ENCODE measurements at regions not wholly inside any gene's neighbourhood (a gene's known extent, or its start where the extent isn't known, plus 50 kb on each side); places are given as distances from the start of the nearest gene placed in this dataset.
"Not testable (repeated sequence)": the region's sequence is repeated elsewhere in the genome, so short reads cannot be mapped to it uniquely, and the experiment has no call there.

DNA sequence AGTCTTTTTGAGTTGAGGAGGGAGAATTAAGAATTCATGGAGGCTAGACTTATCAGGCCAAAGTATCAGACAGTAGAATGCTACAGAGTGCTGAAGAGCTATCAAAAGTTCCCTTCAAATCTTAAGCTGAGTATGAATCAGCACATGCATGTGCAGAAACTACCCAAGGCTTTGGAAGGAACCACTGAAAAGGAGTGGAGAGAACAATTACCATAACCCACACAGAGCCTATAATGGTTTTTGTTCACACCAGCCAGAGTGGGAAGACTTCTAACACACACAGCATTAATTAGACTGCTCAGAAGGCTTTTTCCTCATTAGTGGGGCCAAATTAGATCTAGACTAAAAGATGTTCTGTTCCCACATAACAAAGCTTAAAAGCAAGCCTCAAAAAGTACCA, 83.7 kb upstream of the SLC6A11 start:
- peaks cover 17% of the 10 kb centered on the region for H3K9me3 ChIP-seq (ENCODE audit: insufficient read depth, low read depth, low read length)

DNA sequence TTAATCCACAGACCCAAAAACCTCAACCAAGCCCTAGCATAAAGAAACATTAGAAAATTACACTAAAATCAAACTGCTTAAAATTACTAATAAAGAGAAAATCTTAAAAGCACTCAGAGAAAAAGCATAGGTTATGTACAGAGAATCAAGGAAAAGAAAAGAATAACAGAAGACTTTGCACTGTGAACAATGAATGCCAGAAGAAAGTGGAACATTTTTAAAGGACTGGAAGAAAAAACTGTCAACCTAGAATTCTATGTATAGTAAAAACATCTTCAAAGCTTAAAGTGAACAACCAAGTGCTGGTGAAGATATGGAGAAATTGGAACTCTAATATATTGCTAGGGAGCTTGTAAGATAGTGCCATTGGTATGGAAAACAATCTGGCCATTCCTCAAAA, 82.7 kb upstream of the SLC6A11 start:
- no peak overlapping the region for H3K27ac ChIP-seq (ENCODE audit: low read length)
- no peaks in the 10 kb centered on the region for H3K4me1 ChIP-seq (ENCODE audit: insufficient read depth, low read length)
- no peak overlapping the region for H3K9ac ChIP-seq (ENCODE audit: low read depth, low read length)
- peaks cover 17% of the 10 kb centered on the region for H3K9me3 ChIP-seq (ENCODE audit: insufficient read depth, low read depth, low read length)
- H3K27me3 ChIP-seq (ENCODE audit: insufficient read depth, low read length), result peaks cover 16% of the 10 kb centered on the region
- no peak overlapping the region for H3K4me3 ChIP-seq (ENCODE audit: low read length)
- no peaks in the 10 kb centered on the region for H3K36me3 ChIP-seq (ENCODE audit: insufficient read depth, low read depth, low read length)

More for the DNA sequence above, 83.7 kb upstream of the SLC6A11 start:
- no peak overlapping the region for H3K27ac ChIP-seq (ENCODE audit: low read length)
- H3K4me1 ChIP-seq (ENCODE audit: insufficient read depth, low read length), result no peaks in the 10 kb centered on the region
- peaks cover 6% of the 10 kb centered on the region; the same call in 1 of the 2 replicates for H3K27me3 ChIP-seq (ENCODE audit: insufficient read depth, low read length)
- no peak overlapping the region for H3K4me3 ChIP-seq (ENCODE audit: low read length)
- H3K9ac ChIP-seq (ENCODE audit: low read depth, low read length), result no peak overlapping the region
- no peaks in the 10 kb centered on the region for H3K36me3 ChIP-seq (ENCODE audit: insufficient read depth, low read depth, low read length)

DNA sequence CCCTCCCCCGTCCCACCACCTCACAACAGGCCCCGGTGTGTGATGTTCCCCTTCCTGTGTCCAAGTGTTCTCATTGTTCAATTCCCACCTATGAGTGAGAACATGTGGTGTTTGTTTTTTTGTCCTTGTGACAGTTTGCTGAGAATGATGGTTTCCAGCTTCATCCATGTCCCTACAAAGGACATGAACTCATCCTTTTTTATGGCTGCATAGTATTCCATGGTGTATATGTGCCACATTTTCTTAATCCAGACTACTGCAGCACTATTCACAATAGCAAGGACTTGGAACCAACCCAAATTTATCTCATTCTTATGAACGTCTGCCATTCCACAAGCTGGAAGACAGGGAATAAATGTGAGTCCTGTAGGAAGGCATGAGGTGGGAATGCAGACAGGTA, 79.6 kb upstream of the SLC6A11 start:
- Histone ChIP-seq H3K9me3 (ENCODE audit: insufficient read depth, low read depth, low read length) (peaks cover 17% of the 10 kb centered on the region), H3K27me3 (ENCODE audit: insufficient read depth, low read length) (peaks cover 26% of the 10 kb centered on the region)
- H3K36me3 ChIP-seq (ENCODE audit: insufficient read depth, low read depth, low read length); H3K4me3 ChIP-seq (ENCODE audit: low read length); H3K9ac ChIP-seq (ENCODE audit: low read depth, low read length); H3K4me1 ChIP-seq (ENCODE audit: insufficient read depth, low read length); H3K27ac ChIP-seq (ENCODE audit: low read length): not testable (repeated sequence)

DNA sequence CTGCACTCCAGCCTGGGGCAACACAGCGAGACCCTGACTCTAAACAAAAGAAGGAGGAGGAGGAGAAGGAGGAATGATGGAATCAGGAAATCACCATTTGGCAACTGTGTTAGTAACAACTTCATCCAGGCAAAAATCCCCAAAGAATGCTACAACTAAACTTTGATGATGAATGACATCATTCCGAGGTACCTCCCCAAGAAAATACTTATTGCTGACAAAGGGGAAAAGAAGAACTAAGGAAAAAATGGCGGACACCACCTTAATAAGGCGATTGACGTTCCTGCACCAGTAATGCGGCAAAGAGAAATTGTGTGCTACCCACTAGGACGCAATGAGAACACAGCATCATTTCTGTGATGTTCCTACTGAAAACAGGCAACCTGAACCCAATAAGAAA, 78.2 kb upstream of the SLC6A11 start:
- Histone ChIP-seq H3K4me1 (ENCODE audit: insufficient read depth, low read length) (no peaks in the 10 kb centered on the region), H3K36me3 (ENCODE audit: insufficient read depth, low read depth, low read length) (no peaks in the 10 kb centered on the region), H3K27ac (ENCODE audit: low read length) (no peak overlapping the region), H3K9me3 (ENCODE audit: insufficient read depth, low read depth, low read length) (peaks cover 12% of the 10 kb centered on the region), H3K9ac (ENCODE audit: low read depth, low read length) (no peak overlapping the region), H3K4me3 (ENCODE audit: low read length) (no peak overlapping the region), H3K27me3 (ENCODE audit: insufficient read depth, low read length) (peaks cover 26% of the 10 kb centered on the region)

DNA sequence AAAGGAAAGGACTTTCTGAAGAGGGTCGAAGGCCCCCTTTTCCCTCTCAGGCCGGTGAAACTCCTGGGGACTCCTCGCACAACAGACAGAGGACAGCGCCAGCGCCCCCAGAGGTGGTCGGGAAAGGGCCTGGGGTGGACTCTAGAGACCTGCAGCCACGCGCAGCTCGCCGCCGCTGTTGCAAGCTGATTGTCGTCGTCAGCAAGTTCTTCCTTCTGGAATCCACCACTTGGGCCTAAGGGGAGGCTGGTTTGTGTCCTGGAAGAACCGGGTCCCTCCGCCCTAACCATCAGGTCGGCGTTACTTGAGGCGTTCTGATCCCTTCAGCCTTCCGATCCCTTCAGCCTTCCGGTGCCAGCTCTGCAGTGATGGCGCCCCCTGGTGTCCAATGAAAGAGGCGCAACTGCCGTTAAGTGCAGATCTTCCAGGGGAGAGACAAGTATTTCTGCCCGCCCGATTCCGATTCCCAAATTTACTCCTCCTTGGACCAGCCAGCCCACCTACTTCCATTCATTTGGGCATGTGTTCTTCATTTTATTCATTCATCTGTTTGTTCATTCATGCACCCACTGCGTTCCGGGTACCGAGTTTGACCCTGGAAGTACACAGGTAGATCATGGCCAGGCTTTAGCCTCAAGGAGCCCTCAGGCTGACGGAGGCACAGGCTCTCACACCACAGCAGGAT, 77.2 kb upstream of the SLC6A11 start:
- H3K9me3 ChIP-seq (ENCODE audit: insufficient read depth, low read depth, low read length), result peaks cover 2% of the 10 kb centered on the region; the same call in 1 of the 2 replicates
- H3K4me3 ChIP-seq (ENCODE audit: low read length), result peak overlapping the region; percentile 79
- H3K27me3 ChIP-seq (ENCODE audit: insufficient read depth, low read length), result peaks cover 26% of the 10 kb centered on the region
- peak overlapping the region; percentile 73 for H3K9ac ChIP-seq (ENCODE audit: low read depth, low read length)
- no peak overlapping the region for H3K27ac ChIP-seq (ENCODE audit: low read length)
- H3K36me3 ChIP-seq (ENCODE audit: insufficient read depth, low read depth, low read length), result no peaks in the 10 kb centered on the region
- no peaks in the 10 kb centered on the region for H3K4me1 ChIP-seq (ENCODE audit: insufficient read depth, low read length)

DNA sequence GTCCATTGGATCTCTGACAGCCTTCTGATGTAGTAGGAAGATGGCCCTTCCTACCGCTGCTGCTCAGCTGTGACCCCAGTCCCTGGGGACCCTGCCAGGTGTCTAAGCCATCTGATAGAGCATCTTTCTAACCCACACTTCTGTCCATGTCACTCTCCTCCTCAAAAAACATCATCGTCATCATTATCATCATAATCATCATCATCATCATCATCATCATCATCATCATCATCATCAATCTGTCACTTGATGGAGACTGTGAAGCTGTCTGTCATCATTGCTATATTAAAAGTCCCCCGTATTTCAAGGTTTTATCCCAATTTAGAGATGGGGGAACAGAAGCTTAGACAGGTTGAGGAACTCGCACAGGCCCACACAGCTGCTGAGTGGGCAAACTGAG, 75.1 kb upstream of the SLC6A11 start:
- H3K4me3 ChIP-seq (ENCODE audit: low read length), result no peak overlapping the region
- H3K4me1 ChIP-seq (ENCODE audit: insufficient read depth, low read length), result no peaks in the 10 kb centered on the region
- H3K27me3 ChIP-seq (ENCODE audit: insufficient read depth, low read length), result peaks cover 26% of the 10 kb centered on the region
- H3K9ac ChIP-seq (ENCODE audit: low read depth, low read length), result no peak overlapping the region
- no peak overlapping the region for H3K27ac ChIP-seq (ENCODE audit: low read length)
- no peaks in the 10 kb centered on the region for H3K36me3 ChIP-seq (ENCODE audit: insufficient read depth, low read depth, low read length)
- no peaks in the 10 kb centered on the region for H3K9me3 ChIP-seq (ENCODE audit: insufficient read depth, low read depth, low read length)

DNA sequence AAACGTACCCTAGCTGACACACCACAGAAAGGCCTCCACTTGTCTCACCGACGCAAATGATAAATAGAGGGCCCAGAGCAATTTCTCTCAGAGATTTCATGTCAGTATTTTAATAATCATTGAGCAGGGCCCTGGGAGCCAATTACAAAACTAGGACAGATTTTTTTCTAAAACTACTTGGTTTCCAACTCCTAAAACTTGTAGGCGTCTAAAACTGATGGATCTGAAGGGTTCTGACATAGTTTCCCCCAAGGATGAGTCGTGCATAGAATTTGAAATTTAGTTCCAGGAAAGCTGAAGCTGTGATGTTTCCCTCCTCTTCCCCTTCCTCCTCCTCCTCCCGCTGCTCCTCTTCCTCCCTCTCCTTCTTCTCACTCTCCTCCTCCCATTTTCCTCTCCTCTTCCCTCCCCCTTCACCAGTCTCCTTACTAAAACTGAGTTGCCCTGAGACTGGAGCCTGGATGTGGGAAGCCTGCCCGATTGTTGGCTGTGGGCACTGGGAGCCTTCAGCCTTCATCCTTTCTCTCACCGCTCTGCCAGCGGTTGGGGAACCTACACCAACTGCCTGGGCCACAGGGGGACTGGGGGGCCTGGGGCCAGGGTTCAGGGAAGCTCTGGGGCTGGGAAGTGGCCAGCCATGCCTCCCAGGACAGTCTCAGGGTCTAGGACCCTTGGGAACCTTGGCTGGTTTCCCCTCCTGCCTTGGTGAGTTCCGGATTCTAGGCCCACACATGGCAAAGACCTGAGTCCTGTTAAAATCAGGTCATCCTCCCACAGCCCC, 73.9 kb upstream of the SLC6A11 start:
- Histone ChIP-seq H3K9me3 (ENCODE audit: insufficient read depth, low read depth, low read length) (no peaks in the 10 kb centered on the region), H3K9ac (ENCODE audit: low read depth, low read length) (no peak overlapping the region), H3K4me3 (ENCODE audit: low read length) (no peak overlapping the region), H3K27ac (ENCODE audit: low read length) (no peak overlapping the region), H3K36me3 (ENCODE audit: insufficient read depth, low read depth, low read length) (no peaks in the 10 kb centered on the region), H3K4me1 (ENCODE audit: insufficient read depth, low read length) (no peaks in the 10 kb centered on the region), H3K27me3 (ENCODE audit: insufficient read depth, low read length) (peaks cover 22% of the 10 kb centered on the region)

DNA sequence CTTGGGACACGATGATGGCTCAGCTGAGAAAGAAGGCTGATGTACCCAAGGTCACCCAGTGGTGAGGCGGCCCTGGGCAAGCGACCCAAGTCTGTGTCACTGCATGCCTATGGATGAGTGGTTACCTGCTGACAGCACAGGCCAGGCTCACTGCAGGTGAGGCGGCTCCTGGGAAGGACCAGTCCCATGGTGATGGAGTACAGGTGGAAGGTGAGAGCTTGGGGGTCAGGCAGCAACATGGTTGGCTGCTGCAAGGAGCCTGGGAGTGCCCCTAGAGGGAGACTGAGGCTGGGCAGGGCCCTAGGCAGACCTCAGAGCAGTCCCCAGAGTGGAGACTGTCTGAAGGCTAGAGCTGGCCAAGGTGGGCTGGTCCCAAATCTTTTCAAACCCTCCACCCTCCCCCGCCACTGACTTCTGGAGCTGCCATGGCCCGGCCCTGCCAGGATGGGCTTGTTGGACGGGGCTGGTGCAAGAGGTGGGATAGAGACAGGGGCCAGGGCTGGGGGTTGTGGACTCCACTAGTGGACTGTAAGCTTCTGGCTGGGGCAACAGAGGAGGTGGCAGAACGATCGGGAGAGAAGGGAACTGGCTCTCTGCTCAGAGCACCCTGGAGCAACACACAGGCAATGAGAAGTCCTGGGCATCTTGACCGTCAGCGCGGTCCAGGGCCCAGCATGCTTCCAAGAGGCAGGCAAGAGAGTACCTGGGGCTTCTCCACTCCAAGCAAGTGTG, 72.5 kb upstream of the SLC6A11 start:
- Histone ChIP-seq H3K9ac (ENCODE audit: low read depth, low read length) (no peak overlapping the region), H3K27ac (ENCODE audit: low read length) (no peak overlapping the region), H3K4me1 (ENCODE audit: insufficient read depth, low read length) (no peaks in the 10 kb centered on the region), H3K4me3 (ENCODE audit: low read length) (no peak overlapping the region), H3K27me3 (ENCODE audit: insufficient read depth, low read length) (peaks cover 13% of the 10 kb centered on the region), H3K9me3 (ENCODE audit: insufficient read depth, low read depth, low read length) (no peaks in the 10 kb centered on the region), H3K36me3 (ENCODE audit: insufficient read depth, low read depth, low read length) (no peaks in the 10 kb centered on the region)

DNA sequence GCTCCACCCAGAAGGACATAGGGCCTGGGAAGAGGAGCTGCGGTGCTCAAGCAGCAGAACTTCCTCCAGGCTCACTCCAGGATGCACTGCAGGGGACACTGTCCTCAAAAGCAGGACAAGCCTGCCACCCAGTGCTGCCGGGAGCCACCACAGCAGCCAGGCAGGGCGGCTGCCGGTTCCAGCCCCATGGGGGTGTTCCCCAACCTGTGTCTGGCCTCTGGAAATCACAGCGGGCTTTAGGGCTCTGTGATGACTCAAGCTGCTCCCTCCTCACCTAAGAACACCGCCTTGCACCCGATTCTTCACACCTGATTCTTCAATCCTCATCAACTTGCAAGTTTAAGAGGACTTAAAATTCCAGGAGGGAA, 71.9 kb upstream of the SLC6A11 start:
- Histone ChIP-seq H3K27me3 (ENCODE audit: insufficient read depth, low read length) (peaks cover 19% of the 10 kb centered on the region), H3K9me3 (ENCODE audit: insufficient read depth, low read depth, low read length) (no peaks in the 10 kb centered on the region), H3K4me3 (ENCODE audit: low read length) (no peak overlapping the region), H3K36me3 (ENCODE audit: insufficient read depth, low read depth, low read length) (no peaks in the 10 kb centered on the region), H3K4me1 (ENCODE audit: insufficient read depth, low read length) (no peaks in the 10 kb centered on the region), H3K9ac (ENCODE audit: low read depth, low read length) (no peak overlapping the region), H3K27ac (ENCODE audit: low read length) (no peak overlapping the region)

DNA sequence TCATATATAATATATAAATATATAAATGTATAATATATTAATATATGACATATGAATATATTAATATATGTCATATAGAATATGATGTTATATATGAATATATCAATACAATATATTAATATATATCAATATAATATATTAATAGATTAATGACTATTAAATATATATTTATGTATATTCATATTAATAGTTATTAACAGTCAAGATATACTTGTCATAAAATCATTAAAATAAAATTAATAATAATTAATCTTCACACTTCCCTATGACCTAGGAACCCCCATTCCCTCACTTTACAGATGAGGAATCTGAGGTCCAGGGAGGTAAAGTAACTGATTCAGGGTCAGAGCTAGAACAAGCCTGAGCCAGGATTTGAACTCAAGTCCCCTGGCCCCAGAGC, 70.6 kb upstream of the SLC6A11 start:
- Histone ChIP-seq H3K9ac (ENCODE audit: low read depth, low read length) (no peak overlapping the region), H3K27ac (ENCODE audit: low read length) (no peak overlapping the region), H3K4me3 (ENCODE audit: low read length) (no peak overlapping the region), H3K36me3 (ENCODE audit: insufficient read depth, low read depth, low read length) (no peaks in the 10 kb centered on the region), H3K27me3 (ENCODE audit: insufficient read depth, low read length) (peaks cover 28% of the 10 kb centered on the region), H3K4me1 (ENCODE audit: insufficient read depth, low read length) (no peaks in the 10 kb centered on the region), H3K9me3 (ENCODE audit: insufficient read depth, low read depth, low read length) (no peaks in the 10 kb centered on the region)

DNA sequence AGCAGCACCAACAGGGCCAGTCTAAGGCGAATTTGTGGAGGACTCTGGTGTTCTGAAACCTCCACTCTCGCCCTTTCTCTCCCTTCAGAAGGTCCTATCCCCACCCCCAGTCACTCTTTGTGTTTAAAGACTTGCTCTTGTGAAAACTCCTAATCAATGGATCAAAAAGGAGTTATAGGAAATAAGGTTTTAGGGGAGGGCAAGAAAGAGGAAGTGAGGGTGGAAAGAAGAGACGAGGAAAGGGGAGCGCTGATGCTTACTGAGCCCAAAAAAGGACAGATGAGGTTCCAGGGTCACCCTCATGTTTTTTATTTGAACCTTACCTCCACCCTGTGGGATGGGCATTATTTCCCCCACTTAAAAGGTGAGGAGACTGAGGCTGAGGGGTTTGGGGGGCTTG, 70.0 kb upstream of the SLC6A11 start:
- H3K9me3 ChIP-seq (ENCODE audit: insufficient read depth, low read depth, low read length), result no peaks in the 10 kb centered on the region
- no peak overlapping the region for H3K27ac ChIP-seq (ENCODE audit: low read length)
- H3K27me3 ChIP-seq (ENCODE audit: insufficient read depth, low read length), result peaks cover 29% of the 10 kb centered on the region
- H3K4me3 ChIP-seq (ENCODE audit: low read length), result no peak overlapping the region
- H3K9ac ChIP-seq (ENCODE audit: low read depth, low read length), result no peak overlapping the region
- H3K36me3 ChIP-seq (ENCODE audit: insufficient read depth, low read depth, low read length), result no peaks in the 10 kb centered on the region
- no peaks in the 10 kb centered on the region for H3K4me1 ChIP-seq (ENCODE audit: insufficient read depth, low read length)

DNA sequence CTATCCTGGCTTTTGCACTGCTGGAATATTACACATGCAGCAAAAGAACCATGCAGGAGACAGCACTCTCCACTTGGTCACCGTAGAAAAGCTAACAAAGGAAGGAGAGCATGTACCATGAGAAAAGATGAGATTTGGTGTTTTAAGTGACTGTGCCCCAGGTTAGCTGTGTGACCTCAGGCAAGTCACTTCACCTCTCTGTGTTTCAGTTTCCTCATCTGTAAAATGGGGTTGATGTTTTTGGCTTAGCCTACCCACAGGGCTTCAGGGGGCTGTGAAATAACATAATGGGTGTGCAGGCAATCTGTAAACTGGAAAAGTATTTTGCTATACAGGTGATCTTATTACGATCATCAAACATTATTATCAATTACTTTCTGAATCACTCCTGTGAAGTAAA, 69.3 kb upstream of the SLC6A11 start:
- Histone ChIP-seq H3K27ac (ENCODE audit: low read length) (no peak overlapping the region), H3K9me3 (ENCODE audit: insufficient read depth, low read depth, low read length) (no peaks in the 10 kb centered on the region), H3K9ac (ENCODE audit: low read depth, low read length) (no peak overlapping the region), H3K4me3 (ENCODE audit: low read length) (no peak overlapping the region), H3K36me3 (ENCODE audit: insufficient read depth, low read depth, low read length) (no peaks in the 10 kb centered on the region), H3K27me3 (ENCODE audit: insufficient read depth, low read length) (peaks cover 33% of the 10 kb centered on the region), H3K4me1 (ENCODE audit: insufficient read depth, low read length) (no peaks in the 10 kb centered on the region)
